A673 (cell line): ENCODE measurements at regions not wholly inside any gene's neighbourhood (a gene's known extent, or its start where the extent isn't known, plus 50 kb on each side); places are given as distances from the start of the nearest gene placed in this dataset.

Experiments used
- EZH2 ChIP-seq: fragments of 200-600 bp; sonication (generic); IDR thresholded peaks from 2 replicates; pipeline ENCODE4 v1.6.1; 2017; ENCODE audit warnings: borderline replicate concordance, low read depth, mild to moderate bottlenecking, mixed read lengths, antibody characterized with exemption, low read length; ENCODE audit not compliant: poor library complexity, severe bottlenecking
- TF ChIP-seq, protein P1 (sequence below): fragments of 300-800, 200-600 bp; sonication (generic); conservative IDR thresholded peaks from 2 replicates; pipeline ENCODE4 v1.5.1; 2017; ENCODE audit warnings: low read depth, mild to moderate bottlenecking, antibody characterized with exemption, low read length, moderate library complexity, mixed read lengths

DNA sequence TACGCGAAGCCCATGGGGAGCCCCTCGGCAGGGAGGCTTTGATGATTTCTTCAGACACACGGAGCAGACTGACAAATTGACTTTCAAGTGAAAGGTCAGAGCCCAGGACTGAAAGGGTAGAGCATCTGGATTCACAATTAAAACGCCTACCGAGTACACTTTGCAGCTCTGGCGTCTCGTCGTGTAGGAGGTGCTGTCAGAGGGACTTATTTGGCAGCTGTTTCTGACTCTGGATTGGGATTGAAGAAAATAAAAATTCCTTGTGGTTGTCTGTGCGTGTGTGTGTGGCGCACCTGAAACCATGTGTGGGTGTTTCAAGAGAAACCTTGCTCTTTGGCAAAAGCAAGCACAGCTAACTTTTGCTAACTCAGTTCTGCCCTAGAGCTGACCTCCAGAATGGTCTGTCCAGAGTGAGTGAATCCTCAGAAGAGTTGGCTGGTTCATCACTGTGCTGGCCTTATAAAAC lies 348.7 kb downstream of the HLX start:
- TF ChIP-seq, protein P1, sequence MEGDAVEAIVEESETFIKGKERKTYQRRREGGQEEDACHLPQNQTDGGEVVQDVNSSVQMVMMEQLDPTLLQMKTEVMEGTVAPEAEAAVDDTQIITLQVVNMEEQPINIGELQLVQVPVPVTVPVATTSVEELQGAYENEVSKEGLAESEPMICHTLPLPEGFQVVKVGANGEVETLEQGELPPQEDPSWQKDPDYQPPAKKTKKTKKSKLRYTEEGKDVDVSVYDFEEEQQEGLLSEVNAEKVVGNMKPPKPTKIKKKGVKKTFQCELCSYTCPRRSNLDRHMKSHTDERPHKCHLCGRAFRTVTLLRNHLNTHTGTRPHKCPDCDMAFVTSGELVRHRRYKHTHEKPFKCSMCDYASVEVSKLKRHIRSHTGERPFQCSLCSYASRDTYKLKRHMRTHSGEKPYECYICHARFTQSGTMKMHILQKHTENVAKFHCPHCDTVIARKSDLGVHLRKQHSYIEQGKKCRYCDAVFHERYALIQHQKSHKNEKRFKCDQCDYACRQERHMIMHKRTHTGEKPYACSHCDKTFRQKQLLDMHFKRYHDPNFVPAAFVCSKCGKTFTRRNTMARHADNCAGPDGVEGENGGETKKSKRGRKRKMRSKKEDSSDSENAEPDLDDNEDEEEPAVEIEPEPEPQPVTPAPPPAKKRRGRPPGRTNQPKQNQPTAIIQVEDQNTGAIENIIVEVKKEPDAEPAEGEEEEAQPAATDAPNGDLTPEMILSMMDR = no peak
- TF ChIP-seq EZH2 = no peak
